ENCODE measurements at regions not wholly inside any gene's neighbourhood (a gene's known extent, or its start where the extent isn't known, plus 50 kb on each side); places are given as distances from the start of the nearest gene placed in this dataset.

GRCh38 chr3:194245474-194245873 lies 105.7 kb downstream of the CPN2 start:
- Mint-ChIP-seq H3K9me3 (no peaks in the 10 kb centered on the region), H3K4me3 (no peak overlapping the region), H3K4me1 (ENCODE audit: low read depth) (no peaks in the 10 kb centered on the region), H3K36me3 (ENCODE audit: low read depth) (no peaks in the 10 kb centered on the region), H3K27ac (no peak overlapping the region), H3K27me3 (no peaks in the 10 kb centered on the region)
- no peaks in the 10 kb centered on the region for H3K36me3 ChIP-seq (ENCODE audit: insufficient read depth, low read length)
- no peaks in the 10 kb centered on the region for H3K9me3 ChIP-seq (ENCODE audit: control insufficient read depth in 1 of 2, insufficient read depth in 1 of 2, low read length in 2 of 2)
- no peak for TF ChIP-seq CTCF (IDR thresholded peaks at IDR 0.05)
- no peak for ATAC-seq (ENCODE audit: poor library complexity)
- ChIA-PET POLR2A (no interaction called here), CTCF (no interaction called here)
- H3K4me3 ChIP-seq (ENCODE audit: low read length), result no peak overlapping the region
- intact Hi-C loops (cut with DNase I, micrococcal nuclease), result no loop called here
- H3K27ac ChIP-seq (ENCODE audit: low read depth in 1 of 2, low read length in 2 of 2), result no peak overlapping the region
- no peaks in the 10 kb centered on the region for H3K27me3 ChIP-seq (ENCODE audit: control insufficient read depth in 1 of 2, insufficient read depth in 2 of 2, low read length in 2 of 2)
- DNase-seq, result no peak
- H3K4me1 ChIP-seq (ENCODE audit: insufficient read depth, low read length), result no peaks in the 10 kb centered on the region

GRCh38 chr3:194245975-194246561 lies 105.1 kb downstream of the CPN2 start:
- no peak overlapping the region for H3K27ac ChIP-seq (ENCODE audit: low read depth in 1 of 2, low read length in 2 of 2)
- ChIA-PET POLR2A (no interaction called here), CTCF (no interaction called here)
- DNase-seq (no peak), ATAC-seq (ENCODE audit: poor library complexity) (no peak)
- H3K4me3 Mint-ChIP-seq, result no peak overlapping the region
- no peaks in the 10 kb centered on the region for H3K36me3 Mint-ChIP-seq (ENCODE audit: low read depth)
- intact Hi-C loops (cut with DNase I, micrococcal nuclease), result no loop called here
- no peaks in the 10 kb centered on the region for H3K4me1 ChIP-seq (ENCODE audit: insufficient read depth, low read length)
- TF ChIP-seq CTCF (IDR thresholded peaks at IDR 0.05), result no peak
- H3K27me3 ChIP-seq (ENCODE audit: control insufficient read depth in 1 of 2, insufficient read depth in 2 of 2, low read length in 2 of 2), result no peaks in the 10 kb centered on the region
- no peaks in the 10 kb centered on the region for H3K4me1 Mint-ChIP-seq (ENCODE audit: low read depth)
- H3K27ac Mint-ChIP-seq, result no peak overlapping the region
- H3K36me3 ChIP-seq (ENCODE audit: insufficient read depth, low read length), result no peaks in the 10 kb centered on the region
- H3K9me3 Mint-ChIP-seq, result no peaks in the 10 kb centered on the region
- no peaks in the 10 kb centered on the region for H3K27me3 Mint-ChIP-seq
- no peaks in the 10 kb centered on the region for H3K9me3 ChIP-seq (ENCODE audit: control insufficient read depth in 1 of 2, insufficient read depth in 1 of 2, low read length in 2 of 2)
- no peak overlapping the region for H3K4me3 ChIP-seq (ENCODE audit: low read length)

GRCh38 chr3:194246709-194247349 lies 104.3 kb downstream of the CPN2 start:
- TF ChIP-seq CTCF (IDR thresholded peaks at IDR 0.05), result no peak
- Histone ChIP-seq H3K27ac (ENCODE audit: low read depth in 1 of 2, low read length in 2 of 2) (no peak overlapping the region), H3K9me3 (ENCODE audit: control insufficient read depth in 1 of 2, insufficient read depth in 1 of 2, low read length in 2 of 2) (no peaks in the 10 kb centered on the region), H3K4me3 (ENCODE audit: low read length) (no peak overlapping the region), H3K27me3 (ENCODE audit: control insufficient read depth in 1 of 2, insufficient read depth in 2 of 2, low read length in 2 of 2) (no peaks in the 10 kb centered on the region), H3K4me1 (ENCODE audit: insufficient read depth, low read length) (no peaks in the 10 kb centered on the region), H3K36me3 (ENCODE audit: insufficient read depth, low read length) (no peaks in the 10 kb centered on the region)
- ChIA-PET POLR2A (no interaction called here), CTCF (no interaction called here)
- Mint-ChIP-seq H3K27ac (no peak overlapping the region), H3K36me3 (ENCODE audit: low read depth) (no peaks in the 10 kb centered on the region), H3K27me3 (no peaks in the 10 kb centered on the region), H3K9me3 (no peaks in the 10 kb centered on the region), H3K4me1 (ENCODE audit: low read depth) (no peaks in the 10 kb centered on the region), H3K4me3 (no peak overlapping the region)
- no peak for DNase-seq
- intact Hi-C loops (cut with DNase I, micrococcal nuclease), result no loop called here
- no peak for ATAC-seq (ENCODE audit: poor library complexity)
